ENCODE measurements at regions not wholly inside any gene's neighbourhood (a gene's known extent, or its start where the extent isn't known, plus 50 kb on each side); places are given as distances from the start of the nearest gene placed in this dataset.

DNA sequence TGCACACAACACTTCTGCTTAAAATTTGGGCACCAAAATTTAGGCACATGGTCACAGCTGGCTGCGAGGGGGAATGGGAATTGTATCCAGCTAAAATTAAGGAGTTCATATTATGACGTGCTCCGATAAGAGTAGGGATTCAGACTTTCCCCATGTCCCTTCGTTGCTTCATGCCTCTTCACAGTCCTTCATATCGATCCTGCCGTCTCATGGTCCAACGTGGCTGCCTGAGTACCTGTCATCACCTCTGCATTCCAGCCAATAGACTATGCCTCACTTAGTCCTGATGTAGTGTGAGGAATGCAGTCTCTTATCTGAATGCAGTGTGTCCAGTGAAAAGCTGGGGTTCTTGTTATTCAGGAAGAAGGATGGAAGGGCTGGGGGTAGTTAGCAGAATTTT lies 108.6 kb downstream of the SIK1 start:
- no peak overlapping the region for H2AFZ ChIP-seq (ENCODE audit: insufficient read depth, low read depth, low read length, poor library complexity, severe bottlenecking)
- H3K4me3 ChIP-seq (ENCODE audit: control extremely low read depth in 1 of 5, extremely low read depth in 1 of 5, insufficient read depth in 1 of 5, low read depth in 2 of 5, low read length in 4 of 5): no peak overlapping the region
- peaks cover 0 to 15% (median 8%) of the 10 kb centered on the region in 3 donors for H3K9me3 ChIP-seq (ENCODE audit: control extremely low read depth in 1 of 3, control insufficient read depth in 2 of 3, insufficient read depth in 1 of 3, low read length in 2 of 3)
- DNase-seq (no peak), ATAC-seq (ENCODE audit: low read depth) (no peak)
- no peak for TF ChIP-seq EZH2 (IDR thresholded peaks at IDR 0.05; ENCODE audit: borderline replicate concordance, insufficient read depth, low read depth, low read length, poor library complexity, severe bottlenecking)
- TF ChIP-seq, protein P1, sequence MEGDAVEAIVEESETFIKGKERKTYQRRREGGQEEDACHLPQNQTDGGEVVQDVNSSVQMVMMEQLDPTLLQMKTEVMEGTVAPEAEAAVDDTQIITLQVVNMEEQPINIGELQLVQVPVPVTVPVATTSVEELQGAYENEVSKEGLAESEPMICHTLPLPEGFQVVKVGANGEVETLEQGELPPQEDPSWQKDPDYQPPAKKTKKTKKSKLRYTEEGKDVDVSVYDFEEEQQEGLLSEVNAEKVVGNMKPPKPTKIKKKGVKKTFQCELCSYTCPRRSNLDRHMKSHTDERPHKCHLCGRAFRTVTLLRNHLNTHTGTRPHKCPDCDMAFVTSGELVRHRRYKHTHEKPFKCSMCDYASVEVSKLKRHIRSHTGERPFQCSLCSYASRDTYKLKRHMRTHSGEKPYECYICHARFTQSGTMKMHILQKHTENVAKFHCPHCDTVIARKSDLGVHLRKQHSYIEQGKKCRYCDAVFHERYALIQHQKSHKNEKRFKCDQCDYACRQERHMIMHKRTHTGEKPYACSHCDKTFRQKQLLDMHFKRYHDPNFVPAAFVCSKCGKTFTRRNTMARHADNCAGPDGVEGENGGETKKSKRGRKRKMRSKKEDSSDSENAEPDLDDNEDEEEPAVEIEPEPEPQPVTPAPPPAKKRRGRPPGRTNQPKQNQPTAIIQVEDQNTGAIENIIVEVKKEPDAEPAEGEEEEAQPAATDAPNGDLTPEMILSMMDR (IDR thresholded peaks at IDR 0.05): no peak
- H3K27ac Mint-ChIP-seq: no peak overlapping the region
- peaks cover 15 to 44% of the 10 kb centered on the region in 2 donors for H3K4me1 ChIP-seq (ENCODE audit: control insufficient read depth in 2 of 2, insufficient read depth in 2 of 2, low read length in 2 of 2)
- H3K27ac ChIP-seq (ENCODE audit: low read length in 2 of 2): no peak overlapping the region
- H3K4me2 ChIP-seq (replicated peaks; ENCODE audit: low read depth, low read length, poor library complexity, severe bottlenecking): no peak overlapping the region
- WGBS (ENCODE audit: insufficient coverage): 94% methylated on average over 5 of the region's 7 CpGs
- H3K36me3 ChIP-seq (replicated peaks in 1 of 2; ENCODE audit: control extremely low read depth in 1 of 2, control insufficient read depth in 1 of 2, extremely low read depth in 1 of 2, insufficient read depth in 2 of 2, low read length in 1 of 2): no peaks in the 10 kb centered on the region
- H3K4me1 Mint-ChIP-seq: peaks cover 32% of the 10 kb centered on the region
- H3K79me2 ChIP-seq (ENCODE audit: control insufficient read depth, insufficient read depth, low read length): no peaks in the 10 kb centered on the region
- peaks cover 0 to 15% (median 0%) of the 10 kb centered on the region in 4 experiments for H3K27me3 ChIP-seq (replicated peaks in 1 of 4; ENCODE audit: control extremely low read depth in 1 of 4, control insufficient read depth in 3 of 4, insufficient read depth in 4 of 4, low read length in 3 of 4)
- no peaks in the 10 kb centered on the region for H4K20me1 ChIP-seq (ENCODE audit: control insufficient read depth, insufficient read depth, low read length, poor library complexity, severe bottlenecking)
- no peak overlapping the region for H3K4me3 Mint-ChIP-seq
- POLR2A ChIA-PET: no interaction called here
- CTCF ChIA-PET: interaction anchor here (1.0 kb wide), 1 partner anchor 37 kb away, joined by 3 read pairs; no protein-coding TSS in a partner anchor
- no peak overlapping the region for H3K9ac ChIP-seq (ENCODE audit: low read length)
- H3K9me3 Mint-ChIP-seq (ENCODE audit: insufficient read depth): peaks cover 2% of the 10 kb centered on the region
- peaks cover 11% of the 10 kb centered on the region for H3K27me3 Mint-ChIP-seq
- intact Hi-C loops (cut with micrococcal nuclease): no loop called here

DNA sequence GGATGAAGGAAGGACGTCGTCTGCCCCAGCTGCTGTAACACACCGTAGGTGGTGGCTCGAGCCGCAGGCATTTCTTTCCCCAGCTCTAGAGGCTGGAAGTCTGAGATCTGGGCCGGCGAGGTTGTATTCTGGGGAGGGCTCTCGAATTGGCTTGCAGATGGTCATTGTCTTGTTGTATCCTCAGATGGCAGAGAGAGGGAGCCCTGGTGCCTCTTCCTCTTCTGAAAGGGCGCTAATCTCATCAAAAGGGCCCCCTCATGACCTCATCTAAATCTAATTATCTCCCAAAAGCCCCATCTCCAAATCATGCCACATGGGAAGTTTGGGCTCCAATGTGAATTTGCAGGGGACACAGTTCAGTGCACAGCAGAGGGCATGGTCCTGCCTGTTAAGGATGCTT lies 109.0 kb downstream of the SIK1 start:
- intact Hi-C loops (cut with micrococcal nuclease): no loop called here
- Histone ChIP-seq H3K4me3 (ENCODE audit: control extremely low read depth in 1 of 5, extremely low read depth in 1 of 5, insufficient read depth in 1 of 5, low read depth in 2 of 5, low read length in 4 of 5) (no peak overlapping the region), H3K4me2 (replicated peaks; ENCODE audit: low read depth, low read length, poor library complexity, severe bottlenecking) (no peak overlapping the region), H3K4me1 (ENCODE audit: control insufficient read depth in 2 of 2, insufficient read depth in 2 of 2, low read length in 2 of 2) (peaks cover 15 to 48% of the 10 kb centered on the region in 2 donors), H3K9ac (ENCODE audit: low read length) (no peak overlapping the region), H3K36me3 (replicated peaks in 1 of 2; ENCODE audit: control extremely low read depth in 1 of 2, control insufficient read depth in 1 of 2, extremely low read depth in 1 of 2, insufficient read depth in 2 of 2, low read length in 1 of 2) (no peaks in the 10 kb centered on the region), H4K20me1 (ENCODE audit: control insufficient read depth, insufficient read depth, low read length, poor library complexity, severe bottlenecking) (no peaks in the 10 kb centered on the region), H3K27ac (ENCODE audit: low read length in 2 of 2) (no peak overlapping the region), H3K79me2 (ENCODE audit: control insufficient read depth, insufficient read depth, low read length) (no peaks in the 10 kb centered on the region), H3K27me3 (replicated peaks in 1 of 4; ENCODE audit: control extremely low read depth in 1 of 4, control insufficient read depth in 3 of 4, insufficient read depth in 4 of 4, low read length in 3 of 4) (peaks cover 0 to 15% (median 0%) of the 10 kb centered on the region in 4 experiments), H2AFZ (ENCODE audit: insufficient read depth, low read depth, low read length, poor library complexity, severe bottlenecking) (no peak overlapping the region), H3K9me3 (ENCODE audit: control extremely low read depth in 1 of 3, control insufficient read depth in 2 of 3, insufficient read depth in 1 of 3, low read length in 2 of 3) (peaks cover 0 to 15% (median 8%) of the 10 kb centered on the region in 3 donors)
- Mint-ChIP-seq H3K9me3 (ENCODE audit: insufficient read depth) (peaks cover 2% of the 10 kb centered on the region), H3K4me3 (no peak overlapping the region), H3K27ac (no peak overlapping the region), H3K4me1 (peaks cover 34% of the 10 kb centered on the region), H3K27me3 (peaks cover 11% of the 10 kb centered on the region)
- ATAC-seq (ENCODE audit: low read depth): no peak
- ChIA-PET POLR2A (no interaction called here), CTCF (no interaction called here)
- no peak for TF ChIP-seq EZH2 (IDR thresholded peaks at IDR 0.05; ENCODE audit: borderline replicate concordance, insufficient read depth, low read depth, low read length, poor library complexity, severe bottlenecking)
- TF ChIP-seq, protein P1 (IDR thresholded peaks at IDR 0.05): no peak
- DNase-seq: no peak
- WGBS (ENCODE audit: insufficient coverage): 91% methylated on average over 6 of the region's 9 CpGs

Data from B cell (primary cell).